Hematopoietic multipotent progenitor cell treated with erythropoietin and hydrocortisone succinate and interleukin-3 and kit ligand, for 17 days (in vitro differentiated cells): ENCODE measurements at regions not wholly inside any gene's neighbourhood (a gene's known extent, or its start where the extent isn't known, plus 50 kb on each side); places are given as distances from the start of the nearest gene placed in this dataset.

ENCODE experiments used
- DNase-seq: peaks from one replicate; pipeline ENCODE4 v3.0.0-alpha.2; 2015; ENCODE audit warnings: low spot score

DNA sequence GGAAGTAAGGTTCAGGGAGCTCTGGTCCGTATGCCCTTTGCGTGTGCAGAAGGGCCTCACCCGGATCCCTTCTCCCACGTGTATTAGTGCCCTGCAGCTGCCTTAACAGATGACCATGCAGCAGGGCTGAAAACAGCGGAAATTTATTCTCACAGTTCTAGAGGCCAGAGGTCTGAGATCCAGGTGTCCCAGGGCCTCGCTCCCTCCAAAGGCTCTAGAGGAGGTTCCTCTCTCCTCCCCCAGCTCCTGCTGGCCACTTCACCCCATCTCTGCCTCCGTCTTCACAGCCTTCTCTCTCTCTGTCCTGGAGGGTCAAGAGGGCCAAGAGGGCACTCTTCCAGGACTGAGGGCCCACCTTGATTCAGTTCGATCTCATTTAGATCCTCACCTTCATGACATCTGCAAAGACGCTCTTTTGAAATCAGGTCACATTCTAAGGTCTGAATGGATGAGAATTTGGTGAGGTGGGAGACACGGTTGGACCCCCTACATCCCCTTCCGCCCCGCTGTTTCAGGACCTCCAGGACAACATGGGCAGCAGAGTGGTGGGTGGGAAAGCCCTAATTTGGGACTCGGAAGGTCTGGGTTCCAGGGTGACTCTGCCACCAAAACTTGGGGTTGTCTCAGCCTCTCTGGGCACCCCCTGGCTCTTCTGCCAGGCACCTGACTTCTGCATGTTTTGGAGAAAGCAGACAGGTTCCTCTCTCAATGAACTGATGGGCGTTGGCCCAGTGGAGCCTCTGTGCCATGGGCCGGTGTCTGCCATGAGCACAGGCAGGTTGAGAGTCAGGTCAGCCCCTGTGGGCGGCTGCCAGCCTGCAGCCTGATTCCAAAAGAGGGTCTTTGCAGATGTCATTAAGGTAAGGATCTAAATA is 361.2 kb downstream of the SEC14L1 start:
- no peak for DNase-seq

DNA sequence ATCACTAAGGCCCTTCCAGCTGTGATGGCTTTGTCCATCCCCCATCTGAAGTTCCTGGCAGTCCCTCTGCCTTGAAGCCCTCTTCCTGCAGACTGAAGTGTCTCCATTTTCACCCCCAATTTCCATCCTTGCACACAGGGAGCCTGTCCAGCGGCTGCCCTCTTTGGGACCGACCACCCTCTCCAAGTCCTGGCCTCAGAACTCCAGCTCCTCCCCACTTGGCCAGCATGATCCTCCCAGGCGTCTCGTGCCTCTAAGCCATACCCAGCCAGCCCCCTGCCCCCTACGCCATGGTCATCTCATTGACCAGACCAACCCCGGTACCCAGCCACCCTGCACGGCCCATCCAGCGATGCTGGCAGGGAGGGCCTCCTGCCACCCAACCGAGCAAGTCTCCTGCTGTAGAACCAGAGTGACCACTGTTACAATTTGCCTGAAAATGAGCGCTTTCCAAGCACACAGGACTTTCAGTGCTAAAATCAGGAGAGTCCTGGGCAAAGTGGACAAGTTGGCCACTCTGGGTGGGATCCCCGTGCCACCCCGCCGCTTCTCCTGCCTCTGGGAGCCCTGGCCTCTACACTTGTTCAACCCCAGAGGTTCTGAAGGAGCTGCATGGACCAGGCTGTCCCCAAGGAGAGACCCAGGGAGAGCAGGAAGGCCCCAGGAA is 362.0 kb downstream of the SEC14L1 start:
- DNase-seq, result no peak

DNA sequence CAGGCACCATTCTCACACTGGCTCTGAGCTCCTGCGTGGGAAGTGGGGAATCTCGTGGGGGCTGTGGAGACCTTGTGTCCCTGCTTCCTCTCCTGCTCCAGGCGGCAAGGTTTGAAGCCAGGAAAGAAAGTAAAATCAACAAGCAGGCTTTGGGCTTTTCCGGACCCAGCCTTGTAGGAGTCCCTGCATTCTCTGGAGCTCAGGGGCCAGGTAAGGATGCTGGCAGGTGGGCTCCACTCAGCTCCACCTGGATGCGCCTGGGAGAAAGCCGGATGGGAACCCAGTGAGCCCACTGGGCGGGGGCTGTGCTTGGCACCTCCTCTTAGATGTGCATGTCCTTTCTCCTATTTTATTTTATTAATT is 362.5 kb downstream of the SEC14L1 start:
- no peak for DNase-seq

- DNase-seq, result no peak
Measured at GRCh38 chr17:77503916-77504651, 363.3 kb downstream of the SEC14L1 start.

GRCh38 chr17:77504652-77505155 is 363.9 kb downstream of the SEC14L1 start:
- DNase-seq, result no peak

- DNase-seq, result no peak
Measured at GRCh38 chr17:77505181-77505639, 364.4 kb downstream of the SEC14L1 start.

DNA sequence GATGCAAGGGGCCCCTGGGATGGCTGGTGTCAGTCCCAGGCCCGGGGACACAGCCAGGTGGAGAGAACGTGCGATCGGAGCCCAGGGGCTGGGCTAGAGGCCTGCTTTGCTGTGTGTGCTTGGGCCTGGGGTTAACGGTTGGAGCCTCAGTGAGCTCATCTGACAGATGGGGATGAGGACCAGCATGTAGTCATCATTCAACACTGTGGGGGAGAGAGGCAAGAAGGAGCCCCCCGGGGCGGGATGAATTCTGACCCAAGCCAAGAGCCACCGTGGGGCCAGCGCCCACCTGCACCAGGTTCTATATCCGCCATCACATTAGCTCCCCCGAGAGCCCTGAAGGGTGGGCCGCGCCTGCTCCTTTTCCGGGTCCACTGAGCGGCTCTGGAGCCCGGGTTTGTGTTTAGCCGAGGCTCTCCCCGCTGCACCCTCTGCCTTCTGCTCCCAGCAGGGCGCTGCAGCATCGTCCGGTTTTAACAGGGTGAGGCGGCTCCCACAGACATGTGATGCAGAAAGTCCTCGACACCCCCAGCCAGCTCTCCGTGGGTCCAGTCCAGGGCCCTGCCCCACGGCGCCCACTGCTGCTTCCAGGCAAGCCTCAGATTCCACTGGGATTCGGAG is 365.7 kb downstream of the SEC14L1 start:
- no peak for DNase-seq

DNA sequence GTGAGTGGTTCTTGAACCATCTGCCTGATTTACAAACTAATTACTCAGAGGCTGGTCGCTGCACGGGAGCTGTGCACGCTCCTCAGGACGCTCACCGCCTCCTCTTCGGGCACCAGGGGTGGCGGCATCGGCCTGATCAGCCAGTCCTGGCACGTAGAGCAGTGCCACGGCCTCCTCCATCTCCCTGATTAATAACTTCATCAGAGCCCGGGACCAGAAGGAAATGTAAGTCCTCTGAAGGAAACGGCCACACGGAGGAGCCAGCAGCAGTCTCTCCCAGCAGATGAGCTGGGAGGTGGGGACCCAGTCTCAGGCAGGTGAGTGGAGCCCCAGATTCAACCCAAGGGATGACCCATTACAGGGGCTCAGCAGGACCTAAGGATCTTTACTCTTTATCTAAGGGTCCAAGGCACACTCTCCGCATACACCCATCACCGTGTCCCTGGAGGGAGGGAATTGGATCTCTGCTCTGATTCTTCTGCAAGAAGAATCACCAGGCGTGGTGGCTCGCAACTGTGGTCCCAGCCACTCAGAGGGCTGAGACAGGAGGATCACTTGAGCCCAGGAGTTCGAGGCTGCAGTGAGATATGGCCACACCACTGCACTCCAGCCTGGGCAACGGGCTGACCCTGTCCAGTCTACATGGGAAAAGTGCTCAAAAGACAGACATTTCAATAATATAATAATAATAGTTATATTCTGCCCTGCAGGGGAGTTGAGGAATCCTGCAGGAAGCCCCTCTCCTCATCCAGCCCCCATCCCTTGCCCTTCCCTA is 366.5 kb downstream of the SEC14L1 start:
- no peak for DNase-seq

GRCh38 chr17:77508047-77508715 is 367.4 kb downstream of the SEC14L1 start:
- DNase-seq, result no peak

DNA sequence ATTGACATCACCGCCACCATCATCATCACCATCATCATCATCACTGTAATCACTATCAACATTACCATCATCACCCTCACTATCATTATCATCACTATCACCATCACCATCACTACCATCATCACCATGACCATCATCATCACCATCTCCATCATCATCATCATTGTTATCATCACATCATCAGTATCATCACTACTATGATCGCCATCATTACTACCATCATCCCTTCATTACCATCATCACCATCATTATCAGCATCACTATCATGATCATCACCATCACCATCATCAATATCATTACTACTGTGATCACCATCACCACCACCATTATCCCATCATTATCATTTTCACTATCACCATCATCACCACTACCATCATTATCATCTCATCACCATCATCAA is 368.3 kb downstream of the SEC14L1 start:
- DNase-seq, result no peak

DNA sequence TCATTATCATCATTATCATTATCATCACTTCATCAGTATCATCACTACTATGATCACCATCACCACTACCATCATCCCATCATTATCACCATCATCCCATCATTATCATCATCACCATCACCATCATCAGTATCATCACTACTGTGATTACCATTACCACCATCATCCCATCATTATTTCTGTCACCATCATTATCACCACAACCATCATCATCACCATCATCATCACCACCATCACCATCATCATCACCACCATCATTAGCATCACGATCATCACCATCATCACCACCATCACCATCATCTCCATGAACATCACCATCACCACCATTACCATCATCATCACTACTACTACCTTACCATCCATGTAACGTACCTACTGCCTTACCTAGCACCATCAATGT is 368.8 kb downstream of the SEC14L1 start:
- no peak for DNase-seq

DNA sequence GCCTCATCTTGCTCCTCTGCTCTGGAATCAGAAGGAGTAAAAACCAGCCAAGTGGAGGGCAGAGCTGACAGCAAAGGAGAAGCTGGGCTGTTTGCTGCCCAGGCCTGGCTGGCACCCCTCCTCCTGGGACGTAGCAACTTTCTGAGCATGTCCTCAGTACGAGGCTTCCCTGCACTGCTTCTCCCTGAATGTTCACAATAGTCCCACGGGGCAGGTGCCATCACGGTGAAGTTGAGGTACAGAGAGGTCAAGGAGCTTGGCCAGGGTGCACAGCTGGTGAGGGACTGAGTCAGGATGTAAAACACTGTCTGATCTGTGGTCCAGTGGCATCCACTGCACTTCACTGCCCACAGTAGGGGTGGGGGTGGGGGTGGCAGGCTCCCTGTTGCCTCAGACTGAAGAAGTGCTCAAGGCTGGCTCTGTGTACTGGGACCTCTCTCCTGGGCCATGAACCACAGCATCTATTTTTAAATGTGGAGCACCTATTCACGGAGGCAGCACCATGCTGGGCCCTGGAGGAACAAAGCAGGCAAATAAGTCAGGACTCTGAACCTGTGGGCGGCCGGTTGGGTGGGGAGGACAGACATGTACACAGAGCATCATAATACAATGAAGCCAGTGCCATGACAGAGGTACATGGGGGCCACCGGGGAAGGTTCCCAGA is 369.5 kb downstream of the SEC14L1 start:
- DNase-seq, result no peak

GRCh38 chr17:77511514-77512061 is 370.8 kb downstream of the SEC14L1 start:
- no peak for DNase-seq

DNA sequence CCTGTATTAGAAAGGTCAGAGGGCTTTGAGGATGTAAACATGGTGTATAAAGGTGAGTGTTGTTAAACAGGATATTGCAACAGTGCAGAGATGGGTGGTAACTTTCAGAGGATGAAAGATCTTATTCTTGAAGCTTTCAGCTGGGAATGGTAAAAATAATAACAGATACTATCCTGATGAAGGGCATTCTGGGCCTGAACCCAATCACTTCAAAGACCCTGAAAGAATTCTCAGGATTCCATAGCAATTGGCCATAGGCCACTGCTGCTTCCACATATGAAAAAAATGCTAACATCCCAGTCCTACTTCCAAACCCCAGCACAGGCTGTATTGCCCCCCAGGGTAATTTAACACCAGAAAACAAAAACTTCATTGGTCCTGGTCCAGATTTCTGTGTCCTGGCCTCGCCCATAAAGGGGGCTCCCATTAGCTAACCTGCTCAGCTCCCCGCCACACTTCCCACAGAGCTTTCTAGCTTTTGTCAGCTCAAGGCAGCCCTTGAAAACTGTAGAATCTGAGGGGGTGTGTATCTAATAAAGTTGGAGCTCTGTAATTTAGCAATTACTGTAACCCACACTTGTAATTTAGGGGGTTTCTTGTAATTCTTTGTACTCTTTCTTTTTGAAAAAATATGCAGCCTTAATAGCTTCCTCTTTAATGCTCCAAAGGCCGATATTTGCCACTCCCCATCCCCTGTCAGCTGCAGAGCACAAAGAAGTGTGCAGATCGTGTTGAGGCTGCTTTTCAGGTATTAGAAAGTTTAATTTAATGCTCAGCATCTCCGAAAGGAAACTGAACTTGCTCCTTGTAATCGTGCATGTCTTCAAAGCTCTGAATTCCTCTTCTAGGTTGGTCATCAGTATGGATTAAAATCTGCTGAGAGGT is 371.5 kb downstream of the SEC14L1 start:
- no peak for DNase-seq

DNA sequence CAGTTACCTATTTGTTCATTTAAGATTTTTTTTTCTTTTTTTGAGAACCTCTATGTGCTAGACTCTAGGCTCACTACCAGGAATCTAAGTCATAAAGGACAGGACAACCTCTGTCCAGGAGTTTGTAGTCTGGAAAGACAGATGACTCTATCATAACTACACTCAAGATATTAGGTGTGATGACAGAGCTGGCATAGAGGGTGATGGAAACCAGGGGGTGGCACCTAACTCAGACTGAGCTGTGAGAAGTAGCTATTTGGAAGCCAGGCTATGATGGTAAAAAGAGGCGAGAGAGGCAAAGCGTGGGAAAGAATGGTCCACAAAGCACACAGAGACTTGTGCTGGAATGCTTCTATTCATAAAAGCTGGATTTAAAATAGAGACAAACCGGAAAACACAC is 372.3 kb downstream of the SEC14L1 start:
- DNase-seq, result no peak

DNA sequence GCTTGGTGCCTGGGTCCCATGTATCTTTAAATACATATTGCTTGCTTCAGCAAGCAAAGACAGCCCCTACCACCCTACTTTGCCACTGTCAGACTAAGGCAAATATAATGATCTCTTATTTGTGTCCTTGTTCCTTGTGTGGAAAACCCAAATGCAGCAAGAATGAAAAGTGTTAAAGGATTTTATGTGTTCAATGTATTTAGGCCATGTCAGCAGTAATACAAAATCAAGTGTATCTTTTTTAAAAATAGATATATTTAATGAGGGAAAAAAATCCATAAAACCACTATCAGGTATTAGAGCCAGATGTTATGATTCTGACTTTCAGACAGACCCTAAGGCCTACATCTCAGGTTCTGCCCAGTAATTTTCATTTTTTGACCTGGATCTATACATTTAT is 374.5 kb downstream of the SEC14L1 start:
- DNase-seq, result no peak

GRCh38 chr17:77516902-77517301 is 376.1 kb downstream of the SEC14L1 start:
- no peak for DNase-seq

GRCh38 chr17:77521076-77521475 is 380.3 kb downstream of the SEC14L1 start:
- DNase-seq, result no peak

DNA sequence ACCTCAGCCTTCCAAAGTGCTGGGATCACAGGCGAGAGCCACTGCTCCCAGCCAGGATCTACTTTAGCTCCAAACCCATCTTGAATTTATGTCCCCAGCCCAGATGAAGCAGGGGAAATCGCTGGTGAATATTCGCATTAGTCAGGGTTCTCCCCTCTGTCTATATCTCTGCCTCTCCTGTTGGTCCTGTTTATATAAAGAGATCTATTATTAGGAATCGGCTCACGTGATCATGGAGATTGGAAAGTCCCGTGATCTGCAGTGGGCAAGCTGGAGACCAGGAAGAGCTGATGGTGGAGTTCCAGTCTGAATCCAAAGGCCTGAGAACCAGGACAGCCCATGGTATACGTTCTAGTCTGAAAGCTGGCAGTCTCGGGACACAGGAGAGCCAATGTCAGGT is 382.8 kb downstream of the SEC14L1 start:
- DNase-seq, result no peak
